Thyroid gland (tissue), 4 donors: ENCODE measurements at regions not wholly inside any gene's neighbourhood (a gene's known extent, or its start where the extent isn't known, plus 50 kb on each side); places are given as distances from the start of the nearest gene placed in this dataset.

Source experiments
- DNase-seq, 2 donors: peaks; one replicate each; pipeline ENCODE4 v3.0.0-alpha.2; 2019
- H3K27ac ChIP-seq, 3 donors: fragments of 200-600 bp; sonication (generic); 1 replicate in 2 of 3; 2 replicates in 1 of 3; pipeline ENCODE4 v1.5.1; 2016 to 2019; ENCODE audit warnings: mild to moderate bottlenecking in 1 of 3, moderate library complexity in 1 of 3
- H3K27me3 ChIP-seq: fragments of 200-600 bp; sonication (generic); one replicate; pipeline ENCODE4 v1.5.1; 2019
- H3K36me3 ChIP-seq, 2 donors: fragments of 200-600 bp; sonication (generic); one replicate each; pipeline ENCODE4 v1.5.1; 2016 to 2019
- H3K4me1 ChIP-seq, 2 donors: fragments of 200-600 bp; sonication (generic); one replicate each; pipeline ENCODE4 v1.5.1; 2017 to 2019
- H3K4me3 ChIP-seq, 3 donors: fragments of 200-600 bp; sonication (generic); replicated peaks in 1 of 3; 1 replicate in 2 of 3; 2 replicates in 1 of 3; pipeline ENCODE4 v1.5.1; 2016; ENCODE audit warnings: mild to moderate bottlenecking in 1 of 3
- H3K9me3 ChIP-seq: fragments of 200-600 bp; sonication (generic); one replicate; pipeline ENCODE4 v1.5.1; 2017
- CTCF ChIP-seq, 6 experiments: fragments of 200-600 bp in 3 of 6; fragments of 450-650 bp in 3 of 6; sonication (generic) in 3 of 6; IDR thresholded peaks; one replicate each; pipeline ENCODE4 v1.5.1; 2016 to 2019; ENCODE audit warnings: antibody characterized with exemption in 6 of 6, mild to moderate bottlenecking in 2 of 6, inconsistent platforms in 1 of 6, moderate library complexity in 1 of 6
- POLR2A ChIP-seq, 2 donors: fragments of 450-650 bp; IDR thresholded peaks; one replicate each; pipeline ENCODE4 v1.6.1; 2017; ENCODE audit warnings: antibody characterized with exemption in 2 of 2, mild to moderate bottlenecking in 2 of 2, moderate library complexity in 1 of 2
- WGBS, 2 donors: methylation state at CpG; one replicate each; pipeline ENCODE4 v1.1.5; 2017; 5-methylcytosine and 5-hydroxymethylcytosine counted together
- intact Hi-C: fragments of 100-400 bp; cut with DNase I; formaldehyde crosslinking; loops from one replicate; pipeline ENCODE4 v1.15.1; 2023

GRCh38 chrX:42954880-42955279 lies 176.9 kb upstream of the PPP1R2C start:
- intact Hi-C loops = no loop called here
- no peak for TF ChIP-seq POLR2A (IDR thresholded peaks at IDR 0.05)
- no peak for TF ChIP-seq CTCF (IDR thresholded peaks at IDR 0.05)
- Histone ChIP-seq H3K27ac (no peak overlapping the region), H3K27me3 (no peaks in the 10 kb centered on the region), H3K36me3 (no peaks in the 10 kb centered on the region), H3K4me1 (no peaks in the 10 kb centered on the region), H3K9me3 (no peaks in the 10 kb centered on the region), H3K4me3 (no peak overlapping the region)
- no peak for DNase-seq
- WGBS, 2 donors = 92 to 94% methylated on average over 3 of the region's 3 CpGs

GRCh38 chrX:42955349-42955748 lies 177.4 kb upstream of the PPP1R2C start:
- WGBS, 2 donors = 72 to 80% methylated on average over 2 of the region's 2 CpGs
- intact Hi-C loops = no loop called here
- H3K27me3 ChIP-seq = no peaks in the 10 kb centered on the region

GRCh38 chrX:42967681-42968300 lies 189.8 kb upstream of the PPP1R2C start:
- intact Hi-C loops = no loop called here
- Histone ChIP-seq H3K27me3 (no peaks in the 10 kb centered on the region), H3K4me1 (no peaks in the 10 kb centered on the region), H3K36me3 (no peaks in the 10 kb centered on the region), H3K4me3 (no peak overlapping the region), H3K9me3 (no peaks in the 10 kb centered on the region), H3K27ac (no peak overlapping the region)
- no peak for DNase-seq
- TF ChIP-seq POLR2A (IDR thresholded peaks at IDR 0.05) (no peak), CTCF (IDR thresholded peaks at IDR 0.05) (no peak)
- WGBS, 2 donors = 69 to 74% methylated on average over 2 of the region's 2 CpGs

More at GRCh38 chrX:42955349-42955748, 177.4 kb upstream of the PPP1R2C start:
- H3K27ac ChIP-seq = no peak overlapping the region
- TF ChIP-seq CTCF (IDR thresholded peaks at IDR 0.05) = no peak
- TF ChIP-seq POLR2A (IDR thresholded peaks at IDR 0.05) = no peak
- DNase-seq = no peak
- no peaks in the 10 kb centered on the region for H3K4me1 ChIP-seq
- H3K9me3 ChIP-seq = no peaks in the 10 kb centered on the region
- no peaks in the 10 kb centered on the region for H3K36me3 ChIP-seq
- no peak overlapping the region for H3K4me3 ChIP-seq

DNA sequence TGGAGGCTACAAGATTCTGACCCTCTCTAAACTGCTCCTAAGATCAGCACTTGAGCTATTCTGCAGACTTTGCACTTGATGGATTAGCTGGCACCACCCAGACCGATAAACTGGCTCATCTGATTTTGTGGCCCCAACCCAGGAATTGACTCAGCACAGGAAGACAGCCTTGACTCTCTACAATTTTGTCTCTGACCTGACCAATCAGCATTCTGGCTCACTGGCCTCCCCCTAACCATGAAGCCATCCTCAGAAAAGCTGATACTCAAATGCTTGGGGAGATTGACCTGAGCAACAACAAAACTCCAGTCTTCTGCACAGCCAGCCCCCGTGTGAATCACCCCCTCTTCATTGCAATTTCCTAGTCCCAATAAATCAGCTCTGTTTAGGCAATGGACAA lies 195.4 kb upstream of the PPP1R2C start:
- no peak for DNase-seq
- H3K27me3 ChIP-seq = no peaks in the 10 kb centered on the region
- 88 to 92% methylated on average over 1 to 2 of the region's 2 CpGs for WGBS, 2 donors
- intact Hi-C loops = no loop called here
- H3K4me3 ChIP-seq = no peak overlapping the region
- no peaks in the 10 kb centered on the region for H3K9me3 ChIP-seq
- no peak overlapping the region for H3K27ac ChIP-seq
- H3K4me1 ChIP-seq = no peaks in the 10 kb centered on the region
- no peaks in the 10 kb centered on the region for H3K36me3 ChIP-seq
- no peak for TF ChIP-seq POLR2A (IDR thresholded peaks at IDR 0.05)

- no peak for TF ChIP-seq CTCF (IDR thresholded peaks at IDR 0.05)
- no peak for TF ChIP-seq POLR2A (IDR thresholded peaks at IDR 0.05)
- no peaks in the 10 kb centered on the region for H3K27me3 ChIP-seq
- DNase-seq = no peak
- no peaks in the 10 kb centered on the region for H3K9me3 ChIP-seq
- H3K4me3 ChIP-seq = no peak overlapping the region
- H3K36me3 ChIP-seq = no peaks in the 10 kb centered on the region
- 85 to 90% methylated on average over 2 of the region's 2 CpGs for WGBS, 2 donors
- H3K4me1 ChIP-seq = no peaks in the 10 kb centered on the region
- no peak overlapping the region for H3K27ac ChIP-seq
- intact Hi-C loops = no loop called here
These were observed 197.9 kb upstream of the PPP1R2C start for GRCh38 chrX:42975906-42976305.
